ENCODE measurements at regions not wholly inside any gene's neighbourhood (a gene's known extent, or its start where the extent isn't known, plus 50 kb on each side); places are given as distances from the start of the nearest gene placed in this dataset.

- H3K4me3 Mint-ChIP-seq = no peak overlapping the region
- H3K36me3 Mint-ChIP-seq (ENCODE audit: insufficient read depth) = no peaks in the 10 kb centered on the region
- H3K27me3 Mint-ChIP-seq (ENCODE audit: low read depth) = no peaks in the 10 kb centered on the region
- DNase-seq = no peak
- H3K4me1 Mint-ChIP-seq (ENCODE audit: low read depth) = no peaks in the 10 kb centered on the region
- no peak for ATAC-seq
- no peaks in the 10 kb centered on the region for H3K9me3 Mint-ChIP-seq
Observed at GRCh38 chr2:34892766-34893165, 1293.7 kb upstream of the FAM98A start.

GRCh38 chr2:34892256-34892655 lies 1293.2 kb upstream of the FAM98A start:
- H3K4me3 Mint-ChIP-seq = no peak overlapping the region
- H3K4me1 Mint-ChIP-seq (ENCODE audit: low read depth) = no peaks in the 10 kb centered on the region
- no peaks in the 10 kb centered on the region for H3K9me3 Mint-ChIP-seq
- DNase-seq (no peak), ATAC-seq (no peak)
- no peaks in the 10 kb centered on the region for H3K36me3 Mint-ChIP-seq (ENCODE audit: insufficient read depth)
- H3K27me3 Mint-ChIP-seq (ENCODE audit: low read depth) = no peaks in the 10 kb centered on the region

- no peaks in the 10 kb centered on the region for H3K4me1 Mint-ChIP-seq (ENCODE audit: low read depth)
- H3K4me3 Mint-ChIP-seq = no peak overlapping the region
- ATAC-seq = no peak
- H3K36me3 Mint-ChIP-seq (ENCODE audit: insufficient read depth) = no peaks in the 10 kb centered on the region
- H3K27me3 Mint-ChIP-seq (ENCODE audit: low read depth) = no peaks in the 10 kb centered on the region
- no peak for DNase-seq
- no peaks in the 10 kb centered on the region for H3K9me3 Mint-ChIP-seq
Observed at GRCh38 chr2:34875091-34875745, 1276.1 kb upstream of the FAM98A start.

- Mint-ChIP-seq H3K9me3 (peaks cover 30% of the 10 kb centered on the region), H3K27me3 (ENCODE audit: low read depth) (no peaks in the 10 kb centered on the region), H3K4me3 (no peak overlapping the region), H3K36me3 (ENCODE audit: insufficient read depth) (no peaks in the 10 kb centered on the region), H3K4me1 (ENCODE audit: low read depth) (no peaks in the 10 kb centered on the region)
- ATAC-seq = no peak
- DNase-seq = no peak
Observed at GRCh38 chr2:34853646-34854045, 1254.5 kb upstream of the FAM98A start.

GRCh38 chr2:34851804-34852203 lies 1252.7 kb upstream of the FAM98A start:
- Mint-ChIP-seq H3K4me1 (ENCODE audit: low read depth) (no peaks in the 10 kb centered on the region), H3K4me3 (no peak overlapping the region), H3K27me3 (ENCODE audit: low read depth) (no peaks in the 10 kb centered on the region), H3K36me3 (ENCODE audit: insufficient read depth) (no peaks in the 10 kb centered on the region), H3K9me3 (peaks cover 22% of the 10 kb centered on the region)
- ATAC-seq (no peak), DNase-seq (no peak)

- DNase-seq (no peak), ATAC-seq (no peak)
- Mint-ChIP-seq H3K9me3 (peaks cover 6% of the 10 kb centered on the region), H3K4me1 (ENCODE audit: low read depth) (no peaks in the 10 kb centered on the region), H3K27me3 (ENCODE audit: low read depth) (no peaks in the 10 kb centered on the region), H3K36me3 (ENCODE audit: insufficient read depth) (no peaks in the 10 kb centered on the region), H3K4me3 (no peak overlapping the region)
Observed at GRCh38 chr2:34849827-34850226, 1250.7 kb upstream of the FAM98A start.

- ATAC-seq = no peak
- Mint-ChIP-seq H3K36me3 (ENCODE audit: insufficient read depth) (no peaks in the 10 kb centered on the region), H3K9me3 (peaks cover 6% of the 10 kb centered on the region), H3K27me3 (ENCODE audit: low read depth) (no peaks in the 10 kb centered on the region), H3K4me1 (ENCODE audit: low read depth) (no peaks in the 10 kb centered on the region), H3K4me3 (no peak overlapping the region)
- DNase-seq = no peak
Observed at GRCh38 chr2:34848691-34849090, 1249.6 kb upstream of the FAM98A start.

- peaks cover 3% of the 10 kb centered on the region for H3K9me3 Mint-ChIP-seq
- no peaks in the 10 kb centered on the region for H3K4me1 Mint-ChIP-seq (ENCODE audit: low read depth)
- DNase-seq = no peak
- H3K27me3 Mint-ChIP-seq (ENCODE audit: low read depth) = no peaks in the 10 kb centered on the region
- ATAC-seq = no peak
- H3K36me3 Mint-ChIP-seq (ENCODE audit: insufficient read depth) = no peaks in the 10 kb centered on the region
- H3K4me3 Mint-ChIP-seq = no peak overlapping the region
Observed at GRCh38 chr2:34848132-34848531, 1249.0 kb upstream of the FAM98A start.

GRCh38 chr2:34844629-34845028 lies 1245.5 kb upstream of the FAM98A start:
- H3K9me3 Mint-ChIP-seq = peaks cover 3% of the 10 kb centered on the region
- no peak overlapping the region for H3K4me3 Mint-ChIP-seq

GRCh38 chr2:34838408-34838807 lies 1239.3 kb upstream of the FAM98A start:
- Mint-ChIP-seq H3K9me3 (peaks cover 15% of the 10 kb centered on the region), H3K27me3 (ENCODE audit: low read depth) (no peaks in the 10 kb centered on the region), H3K4me3 (no peak overlapping the region), H3K4me1 (ENCODE audit: low read depth) (no peaks in the 10 kb centered on the region), H3K36me3 (ENCODE audit: insufficient read depth) (no peaks in the 10 kb centered on the region)
- DNase-seq (no peak), ATAC-seq (no peak)

More at GRCh38 chr2:34844629-34845028, 1245.5 kb upstream of the FAM98A start:
- ATAC-seq (no peak), DNase-seq (no peak)
- no peaks in the 10 kb centered on the region for H3K27me3 Mint-ChIP-seq (ENCODE audit: low read depth)
- H3K4me1 Mint-ChIP-seq (ENCODE audit: low read depth) = no peaks in the 10 kb centered on the region
- no peaks in the 10 kb centered on the region for H3K36me3 Mint-ChIP-seq (ENCODE audit: insufficient read depth)

GRCh38 chr2:34836361-34836760 lies 1237.3 kb upstream of the FAM98A start:
- H3K9me3 Mint-ChIP-seq = peaks cover 15% of the 10 kb centered on the region
- H3K4me3 Mint-ChIP-seq = no peak overlapping the region
- DNase-seq (no peak), ATAC-seq (no peak)
- no peaks in the 10 kb centered on the region for H3K27me3 Mint-ChIP-seq (ENCODE audit: low read depth)
- H3K4me1 Mint-ChIP-seq (ENCODE audit: low read depth) = no peaks in the 10 kb centered on the region
- H3K36me3 Mint-ChIP-seq (ENCODE audit: insufficient read depth) = no peaks in the 10 kb centered on the region

GRCh38 chr2:34831096-34831495 lies 1232.0 kb upstream of the FAM98A start:
- peaks cover 5% of the 10 kb centered on the region for H3K9me3 Mint-ChIP-seq
- no peaks in the 10 kb centered on the region for H3K4me1 Mint-ChIP-seq (ENCODE audit: low read depth)
- no peaks in the 10 kb centered on the region for H3K36me3 Mint-ChIP-seq (ENCODE audit: insufficient read depth)
- ATAC-seq = no peak
- no peak for DNase-seq
- H3K27me3 Mint-ChIP-seq (ENCODE audit: low read depth) = no peaks in the 10 kb centered on the region
- H3K4me3 Mint-ChIP-seq = no peak overlapping the region

GRCh38 chr2:34828481-34828880 lies 1229.4 kb upstream of the FAM98A start:
- Mint-ChIP-seq H3K36me3 (ENCODE audit: insufficient read depth) (no peaks in the 10 kb centered on the region), H3K9me3 (peaks cover 9% of the 10 kb centered on the region), H3K4me3 (no peak overlapping the region), H3K27me3 (ENCODE audit: low read depth) (no peaks in the 10 kb centered on the region), H3K4me1 (ENCODE audit: low read depth) (no peaks in the 10 kb centered on the region)
- no peak for ATAC-seq
- DNase-seq = no peak

GRCh38 chr2:34827398-34827797 lies 1228.3 kb upstream of the FAM98A start:
- DNase-seq (no peak), ATAC-seq (no peak)
- Mint-ChIP-seq H3K4me1 (ENCODE audit: low read depth) (no peaks in the 10 kb centered on the region), H3K9me3 (peaks cover 11% of the 10 kb centered on the region), H3K4me3 (no peak overlapping the region), H3K36me3 (ENCODE audit: insufficient read depth) (no peaks in the 10 kb centered on the region), H3K27me3 (ENCODE audit: low read depth) (no peaks in the 10 kb centered on the region)

GRCh38 chr2:34825686-34826085 lies 1226.6 kb upstream of the FAM98A start:
- Mint-ChIP-seq H3K36me3 (ENCODE audit: insufficient read depth) (no peaks in the 10 kb centered on the region), H3K4me1 (ENCODE audit: low read depth) (no peaks in the 10 kb centered on the region), H3K27me3 (ENCODE audit: low read depth) (no peaks in the 10 kb centered on the region), H3K4me3 (no peak overlapping the region), H3K9me3 (peaks cover 13% of the 10 kb centered on the region)
- ATAC-seq (no peak), DNase-seq (no peak)

GRCh38 chr2:34822616-34823015 lies 1223.5 kb upstream of the FAM98A start:
- no peaks in the 10 kb centered on the region for H3K27me3 Mint-ChIP-seq (ENCODE audit: low read depth)
- no peaks in the 10 kb centered on the region for H3K36me3 Mint-ChIP-seq (ENCODE audit: insufficient read depth)
- ATAC-seq (no peak), DNase-seq (no peak)
- H3K9me3 Mint-ChIP-seq = peaks cover 15% of the 10 kb centered on the region
- no peak overlapping the region for H3K4me3 Mint-ChIP-seq
- H3K4me1 Mint-ChIP-seq (ENCODE audit: low read depth) = no peaks in the 10 kb centered on the region
